Natural killer cell (primary cell): ENCODE measurements at regions not wholly inside any gene's neighbourhood (a gene's known extent, or its start where the extent isn't known, plus 50 kb on each side); places are given as distances from the start of the nearest gene placed in this dataset.

Source experiments
- ATAC-seq, 3 donors: fragments of 150-1000 bp in 2 of 3; fragments of 200-7000 bp in 1 of 3; cut with Tn5 transposase; 1 replicate in 1 of 3; 2 replicates in 2 of 3; pipeline ENCODE4 v1.10.0; 2021; ENCODE audit warnings: mild to moderate bottlenecking in 2 of 3, moderate library complexity in 2 of 3
- DNase-seq, 2 donors: peaks; one replicate each; pipeline versions ENCODE4 v3.0.0 to v3.0.0-alpha.2; 2013 to 2021; ENCODE audit warnings: mixed read lengths in 1 of 2
- H3K27ac ChIP-seq: one replicate; pipeline ENCODE4 v1.5.1; 2013; ENCODE audit warnings: mild to moderate bottlenecking, low read length
- H3K27me3 ChIP-seq: one replicate; pipeline ENCODE4 v1.6.1; 2013; ENCODE audit warnings: low read length; ENCODE audit not compliant: control insufficient read depth, insufficient read depth
- H3K36me3 ChIP-seq: one replicate; pipeline ENCODE4 v1.6.1; 2013; ENCODE audit warnings: low read length; ENCODE audit not compliant: control insufficient read depth, insufficient read depth
- H3K4me1 ChIP-seq: one replicate; pipeline ENCODE4 v1.6.1; 2013; ENCODE audit warnings: low read length; ENCODE audit not compliant: control insufficient read depth, insufficient read depth
- H3K4me3 ChIP-seq: one replicate; pipeline ENCODE4 v1.5.1; 2013; ENCODE audit warnings: low read length
- H3K9me3 ChIP-seq: one replicate; pipeline ENCODE4 v1.6.1; 2013; ENCODE audit warnings: low read length; ENCODE audit not compliant: control insufficient read depth, insufficient read depth
- H3K27ac Mint-ChIP-seq, 2 donors: one replicate each; pipeline ENCODE4 v1.8.0; 2022; ENCODE audit warnings: mild to moderate bottlenecking in 2 of 2, mixed read lengths in 2 of 2, moderate library complexity in 1 of 2
- H3K27me3 Mint-ChIP-seq, 2 donors: one replicate each; pipeline ENCODE4 v1.8.0; 2022; ENCODE audit warnings: low read depth in 2 of 2, mixed read lengths in 2 of 2
- H3K36me3 Mint-ChIP-seq: one replicate; pipeline ENCODE4 v1.8.0; 2022; ENCODE audit warnings: mixed read lengths
- H3K4me1 Mint-ChIP-seq, 2 donors: one replicate each; pipeline ENCODE4 v1.8.0; 2022; ENCODE audit warnings: mixed read lengths in 2 of 2
- H3K4me3 Mint-ChIP-seq: one replicate; pipeline ENCODE4 v1.8.0; 2022; ENCODE audit warnings: mild to moderate bottlenecking, moderate library complexity, mixed read lengths
- H3K9me3 Mint-ChIP-seq, 2 donors: one replicate each; pipeline ENCODE4 v1.8.0; 2022; ENCODE audit warnings: mixed read lengths in 2 of 2
- WGBS: methylation state at CpG from one replicate; pipeline ENCODE4 v1.1.7; 2013; ENCODE audit warnings: missing lambda C conversion rate; ENCODE audit not compliant: insufficient coverage; 5-methylcytosine and 5-hydroxymethylcytosine counted together
- intact Hi-C: fragments of 100-400 bp; cut with micrococcal nuclease; formaldehyde crosslinking; loops from one replicate; pipeline ENCODE4 v1.14.2; 2022
- TF ChIP-seq, protein P1 (sequence below): fragments of 200-600 bp; IDR thresholded peaks from one replicate; pipeline ENCODE4 v1.8.0; 2022; ENCODE audit warnings: antibody characterized with exemption

DNA sequence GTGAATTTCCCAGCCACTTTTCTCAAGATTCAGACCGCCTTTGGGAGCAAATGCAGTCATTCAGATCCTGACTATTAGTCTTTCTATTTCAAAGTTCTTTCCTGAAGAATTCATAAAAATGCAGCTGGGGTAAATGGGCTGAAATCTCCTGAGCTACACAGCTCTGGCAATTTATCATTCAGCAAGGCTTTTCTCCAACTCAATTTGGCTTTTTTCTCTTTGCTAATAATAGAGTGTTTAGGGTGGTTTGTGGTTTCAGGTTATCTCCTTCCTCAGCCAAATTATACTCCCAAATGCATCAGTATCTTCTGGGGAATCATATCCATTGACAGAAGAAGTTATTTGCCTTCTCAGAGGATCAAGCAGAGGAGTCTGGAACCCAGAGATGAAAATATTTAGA is 282.4 kb upstream of the SLC14A2 start:
- no peak overlapping the region for H3K27ac Mint-ChIP-seq
- H3K4me1 Mint-ChIP-seq = no peaks in the 10 kb centered on the region
- H3K36me3 Mint-ChIP-seq = no peaks in the 10 kb centered on the region
- intact Hi-C loops = no loop called here
- no peaks in the 10 kb centered on the region for H3K4me1 ChIP-seq
- no peaks in the 10 kb centered on the region for H3K36me3 ChIP-seq
- peaks cover 9 to 19% of the 10 kb centered on the region in 2 donors for H3K27me3 Mint-ChIP-seq
- ATAC-seq (no peak), DNase-seq (no peak)
- H3K4me3 Mint-ChIP-seq = no peak overlapping the region
- WGBS = 82% methylated on average over 1 of the region's 1 CpG
- H3K27me3 ChIP-seq = no peaks in the 10 kb centered on the region
- TF ChIP-seq, protein P1, sequence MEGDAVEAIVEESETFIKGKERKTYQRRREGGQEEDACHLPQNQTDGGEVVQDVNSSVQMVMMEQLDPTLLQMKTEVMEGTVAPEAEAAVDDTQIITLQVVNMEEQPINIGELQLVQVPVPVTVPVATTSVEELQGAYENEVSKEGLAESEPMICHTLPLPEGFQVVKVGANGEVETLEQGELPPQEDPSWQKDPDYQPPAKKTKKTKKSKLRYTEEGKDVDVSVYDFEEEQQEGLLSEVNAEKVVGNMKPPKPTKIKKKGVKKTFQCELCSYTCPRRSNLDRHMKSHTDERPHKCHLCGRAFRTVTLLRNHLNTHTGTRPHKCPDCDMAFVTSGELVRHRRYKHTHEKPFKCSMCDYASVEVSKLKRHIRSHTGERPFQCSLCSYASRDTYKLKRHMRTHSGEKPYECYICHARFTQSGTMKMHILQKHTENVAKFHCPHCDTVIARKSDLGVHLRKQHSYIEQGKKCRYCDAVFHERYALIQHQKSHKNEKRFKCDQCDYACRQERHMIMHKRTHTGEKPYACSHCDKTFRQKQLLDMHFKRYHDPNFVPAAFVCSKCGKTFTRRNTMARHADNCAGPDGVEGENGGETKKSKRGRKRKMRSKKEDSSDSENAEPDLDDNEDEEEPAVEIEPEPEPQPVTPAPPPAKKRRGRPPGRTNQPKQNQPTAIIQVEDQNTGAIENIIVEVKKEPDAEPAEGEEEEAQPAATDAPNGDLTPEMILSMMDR = no peak
- H3K9me3 Mint-ChIP-seq = no peaks in the 10 kb centered on the region
- no peak overlapping the region for H3K27ac ChIP-seq
- no peak overlapping the region for H3K4me3 ChIP-seq
- no peaks in the 10 kb centered on the region for H3K9me3 ChIP-seq

DNA sequence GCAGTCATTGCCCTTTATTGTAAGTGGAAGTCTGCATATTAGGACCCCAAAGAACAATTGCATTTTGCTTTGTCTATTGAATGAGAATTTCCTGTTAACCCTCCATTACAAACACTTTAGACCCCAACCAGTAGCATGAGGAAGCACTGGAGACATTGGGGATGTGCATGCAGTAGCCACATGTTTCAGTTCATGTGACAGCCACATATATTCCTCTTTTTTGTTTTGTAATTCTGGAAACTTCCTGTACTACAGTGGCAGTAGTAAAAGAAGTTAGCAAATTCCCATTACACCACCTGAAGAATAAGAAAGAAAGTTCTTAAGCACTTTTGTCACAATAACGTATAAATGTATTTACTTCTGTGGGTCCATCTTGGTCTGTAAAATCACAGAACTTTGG is 281.1 kb upstream of the SLC14A2 start:
- intact Hi-C loops = no loop called here
- TF ChIP-seq, protein P1 = no peak
- WGBS = 100% methylated on average over 1 of the region's 1 CpG
- Mint-ChIP-seq H3K27me3 (peaks cover 9 to 19% of the 10 kb centered on the region in 2 donors), H3K9me3 (no peaks in the 10 kb centered on the region), H3K36me3 (no peaks in the 10 kb centered on the region), H3K4me1 (no peaks in the 10 kb centered on the region), H3K27ac (no peak overlapping the region), H3K4me3 (no peak overlapping the region)
- Histone ChIP-seq H3K36me3 (no peaks in the 10 kb centered on the region), H3K9me3 (no peaks in the 10 kb centered on the region), H3K27ac (no peak overlapping the region), H3K27me3 (no peaks in the 10 kb centered on the region), H3K4me1 (no peaks in the 10 kb centered on the region), H3K4me3 (no peak overlapping the region)
- DNase-seq (no peak), ATAC-seq (no peak)

DNA sequence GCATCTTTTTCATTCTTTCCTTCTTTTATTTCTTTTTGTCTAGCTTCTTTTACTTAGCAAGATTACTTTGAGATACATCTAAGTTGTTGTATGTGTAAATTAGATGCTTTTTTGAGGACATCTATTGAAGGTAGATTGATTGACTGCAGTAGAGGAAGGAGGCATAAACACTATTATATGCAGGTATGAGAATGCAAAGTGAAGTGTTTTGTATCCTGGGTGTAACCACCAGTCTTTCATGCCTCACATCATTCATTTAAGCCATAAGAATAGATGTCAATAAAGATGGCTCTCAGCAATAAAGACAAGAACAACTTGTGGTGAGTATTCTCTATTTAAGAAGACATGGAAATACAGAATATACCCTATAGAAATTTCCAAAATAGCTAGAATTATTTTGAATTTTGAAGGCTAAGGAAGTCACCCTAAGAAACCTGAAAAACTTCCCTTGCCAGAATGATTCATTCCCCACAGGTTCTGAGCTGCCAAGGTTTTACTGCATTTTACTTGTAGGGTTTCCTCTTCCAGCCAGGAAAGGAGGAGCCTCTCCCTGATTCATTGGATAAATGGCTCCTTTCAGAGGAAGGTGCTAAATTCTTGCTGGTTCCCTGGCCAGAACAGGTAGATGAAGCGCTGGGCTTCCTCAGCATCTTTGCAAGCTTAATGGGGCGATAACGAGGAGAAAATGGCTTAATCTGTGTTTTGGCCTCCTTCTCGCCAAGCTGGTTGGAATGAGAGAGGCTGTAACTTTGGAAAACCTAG is 279.8 kb upstream of the SLC14A2 start:
- no peaks in the 10 kb centered on the region for H3K9me3 ChIP-seq
- WGBS = 92% methylated on average over 4 of the region's 4 CpGs

More for the DNA sequence above, 279.8 kb upstream of the SLC14A2 start:
- TF ChIP-seq, protein P1 = no peak
- intact Hi-C loops = no loop called here
- no peak for DNase-seq
- no peaks in the 10 kb centered on the region for H3K4me1 ChIP-seq
- H3K9me3 Mint-ChIP-seq = no peaks in the 10 kb centered on the region
- no peaks in the 10 kb centered on the region for H3K4me1 Mint-ChIP-seq
- no peak overlapping the region for H3K27ac Mint-ChIP-seq
- no peak overlapping the region for H3K4me3 Mint-ChIP-seq
- H3K36me3 Mint-ChIP-seq = no peaks in the 10 kb centered on the region
- H3K27me3 Mint-ChIP-seq = peaks cover 12 to 13% of the 10 kb centered on the region in 2 donors
- no peak for ATAC-seq
- H3K27ac ChIP-seq = no peak overlapping the region
- H3K27me3 ChIP-seq = no peaks in the 10 kb centered on the region
- H3K36me3 ChIP-seq = no peaks in the 10 kb centered on the region
- no peak overlapping the region for H3K4me3 ChIP-seq
